ENCODE measurements at regions not wholly inside any gene's neighbourhood (a gene's known extent, or its start where the extent isn't known, plus 50 kb on each side); places are given as distances from the start of the nearest gene placed in this dataset.

DNA sequence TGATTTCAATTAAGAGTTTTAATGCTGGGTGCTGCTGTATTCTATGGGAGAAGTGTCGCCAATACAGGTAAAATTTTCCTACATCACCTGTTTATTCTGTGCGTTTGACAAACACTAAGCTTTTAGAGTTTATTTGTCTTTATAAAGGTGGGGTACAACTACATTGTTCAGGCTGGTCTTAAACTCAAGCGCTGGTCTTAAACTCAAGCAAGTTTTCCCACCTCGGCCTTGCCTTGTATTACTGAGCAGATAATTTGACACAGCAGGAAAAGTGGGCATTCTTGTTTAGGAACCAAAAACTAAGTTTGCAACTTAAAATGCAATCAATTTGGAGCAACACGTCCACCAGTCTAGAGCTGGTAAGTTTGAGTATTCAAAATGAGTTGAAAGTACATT, 112.9 kb upstream of the BTN3A2 start:
- no peak for DNase-seq (ENCODE audit: low spot score)
- TF ChIP-seq, protein P1, sequence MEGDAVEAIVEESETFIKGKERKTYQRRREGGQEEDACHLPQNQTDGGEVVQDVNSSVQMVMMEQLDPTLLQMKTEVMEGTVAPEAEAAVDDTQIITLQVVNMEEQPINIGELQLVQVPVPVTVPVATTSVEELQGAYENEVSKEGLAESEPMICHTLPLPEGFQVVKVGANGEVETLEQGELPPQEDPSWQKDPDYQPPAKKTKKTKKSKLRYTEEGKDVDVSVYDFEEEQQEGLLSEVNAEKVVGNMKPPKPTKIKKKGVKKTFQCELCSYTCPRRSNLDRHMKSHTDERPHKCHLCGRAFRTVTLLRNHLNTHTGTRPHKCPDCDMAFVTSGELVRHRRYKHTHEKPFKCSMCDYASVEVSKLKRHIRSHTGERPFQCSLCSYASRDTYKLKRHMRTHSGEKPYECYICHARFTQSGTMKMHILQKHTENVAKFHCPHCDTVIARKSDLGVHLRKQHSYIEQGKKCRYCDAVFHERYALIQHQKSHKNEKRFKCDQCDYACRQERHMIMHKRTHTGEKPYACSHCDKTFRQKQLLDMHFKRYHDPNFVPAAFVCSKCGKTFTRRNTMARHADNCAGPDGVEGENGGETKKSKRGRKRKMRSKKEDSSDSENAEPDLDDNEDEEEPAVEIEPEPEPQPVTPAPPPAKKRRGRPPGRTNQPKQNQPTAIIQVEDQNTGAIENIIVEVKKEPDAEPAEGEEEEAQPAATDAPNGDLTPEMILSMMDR (IDR thresholded peaks at IDR 0.05; ENCODE audit: extremely low read depth, insufficient read depth, missing control alignments) = no peak
- in situ Hi-C loops (cut with MboI; ENCODE audit: low pct_unique_long_range_greater_than_20kb, low sequenced_read_pairs, unreplicated experiment) = no loop called here

DNA sequence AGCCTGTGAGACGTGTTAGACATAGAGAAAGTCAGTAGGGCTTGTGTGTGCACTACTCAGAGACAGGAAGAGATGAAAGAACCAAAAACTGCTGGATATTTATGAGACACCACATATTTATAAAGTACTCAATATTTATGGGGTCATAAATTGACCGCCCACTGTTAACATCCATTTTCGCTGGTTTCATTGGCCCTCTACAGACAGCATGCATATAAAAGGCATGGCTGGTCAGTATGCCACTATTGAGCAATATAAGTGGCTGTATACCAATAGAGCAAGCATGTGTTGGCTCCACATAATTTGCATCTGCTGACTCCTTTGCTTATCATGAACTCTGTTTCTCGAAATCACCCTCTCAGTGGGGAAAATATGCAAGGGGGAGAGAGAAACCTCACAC, 110.3 kb upstream of the BTN3A2 start:
- in situ Hi-C loops (cut with MboI; ENCODE audit: low pct_unique_long_range_greater_than_20kb, low sequenced_read_pairs, unreplicated experiment) = no loop called here
- TF ChIP-seq, protein P1 (IDR thresholded peaks at IDR 0.05; ENCODE audit: extremely low read depth, insufficient read depth, missing control alignments) = no peak

DNA sequence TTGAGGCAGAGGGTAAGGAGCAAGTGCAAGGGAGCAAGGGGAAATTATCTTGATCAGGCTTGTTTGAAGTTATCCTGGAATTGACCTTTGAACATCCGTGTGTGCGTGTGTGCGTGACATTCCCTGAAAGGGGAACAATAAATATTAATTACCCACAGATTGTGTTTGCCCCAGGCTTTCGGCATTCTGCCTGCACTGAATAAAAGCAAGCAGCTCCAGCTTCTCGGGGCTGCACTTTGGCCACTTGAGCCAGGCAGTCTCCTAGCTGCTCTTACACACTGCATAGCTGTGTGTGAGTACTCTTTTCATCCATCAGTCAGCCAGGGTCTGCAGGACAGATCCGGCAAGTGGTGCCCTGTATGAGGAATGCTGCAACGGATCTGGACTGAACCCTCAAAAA, 107.7 kb upstream of the BTN3A2 start:
- DNase-seq (ENCODE audit: low spot score) = no peak
- TF ChIP-seq, protein P1 (IDR thresholded peaks at IDR 0.05; ENCODE audit: extremely low read depth, insufficient read depth, missing control alignments) = no peak
- in situ Hi-C loops (cut with MboI; ENCODE audit: low pct_unique_long_range_greater_than_20kb, low sequenced_read_pairs, unreplicated experiment) = no loop called here

More for the DNA sequence above, 110.3 kb upstream of the BTN3A2 start:
- DNase-seq (ENCODE audit: low spot score) = no peak

DNA sequence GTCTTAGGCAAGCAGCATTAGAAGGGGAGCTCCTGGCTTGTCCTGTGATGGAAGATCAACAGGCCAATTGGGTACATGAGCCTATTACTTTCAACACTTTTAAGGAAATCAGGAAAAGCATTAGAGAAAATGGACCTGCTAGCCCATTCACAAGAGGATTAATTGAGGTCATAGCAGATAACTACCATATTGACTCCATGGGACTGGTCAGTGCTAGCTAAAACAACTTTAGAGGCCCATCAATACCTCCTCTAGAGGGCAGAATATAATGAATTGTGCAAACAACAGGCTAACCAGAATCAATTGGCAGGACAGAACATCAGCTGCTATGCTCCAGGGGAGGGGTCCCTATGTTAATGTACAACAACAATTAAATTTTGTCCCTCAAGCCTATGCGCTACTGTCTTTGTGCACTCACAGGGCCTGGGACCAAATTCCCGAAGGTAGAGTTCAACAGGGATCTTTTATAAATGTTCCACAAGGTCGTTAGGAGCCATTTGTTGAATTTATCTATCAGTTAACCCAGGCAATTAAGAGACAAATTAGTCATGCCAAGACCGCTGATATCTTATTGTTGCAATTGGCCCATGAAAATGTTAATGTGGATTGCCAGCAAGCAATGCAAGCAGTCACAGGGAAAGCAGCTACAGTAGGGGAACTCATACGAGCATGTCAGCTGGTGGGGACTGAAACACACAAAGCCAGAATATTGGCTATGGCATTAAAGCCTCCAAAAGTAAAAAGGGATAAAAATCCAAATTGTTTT, 106.6 kb upstream of the BTN3A2 start:
- TF ChIP-seq, protein P1 (IDR thresholded peaks at IDR 0.05; ENCODE audit: extremely low read depth, insufficient read depth, missing control alignments) = peak; percentile 44
- DNase-seq (ENCODE audit: low spot score) = no peak
- in situ Hi-C loops (cut with MboI; ENCODE audit: low pct_unique_long_range_greater_than_20kb, low sequenced_read_pairs, unreplicated experiment) = no loop called here

DNA sequence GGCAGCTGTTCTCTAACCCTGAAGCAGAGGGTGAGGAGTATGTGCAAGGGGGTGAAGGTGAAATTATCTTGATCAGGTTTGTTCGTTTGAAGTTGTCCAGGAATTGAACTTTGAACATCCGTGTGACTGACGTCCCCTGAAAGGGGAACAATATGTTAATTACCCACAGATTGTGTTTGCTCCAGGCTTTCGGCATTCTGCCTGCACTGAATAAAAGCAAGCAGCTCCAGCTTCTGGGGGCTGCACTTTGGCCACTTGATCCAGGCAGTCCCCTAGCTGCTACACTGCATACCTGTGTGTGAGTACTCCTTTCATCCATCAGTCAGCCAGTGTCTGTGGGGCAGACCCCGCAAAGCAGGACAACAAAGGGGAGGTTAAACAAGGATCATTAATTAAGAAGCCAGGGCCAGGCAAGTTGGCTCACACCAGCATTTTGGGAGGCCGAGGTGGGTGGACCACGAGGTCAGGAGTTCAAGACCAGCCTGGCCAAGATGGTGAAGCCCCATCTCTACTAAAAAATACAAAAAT, 104.8 kb upstream of the BTN3A2 start:
- in situ Hi-C loops (cut with MboI; ENCODE audit: low pct_unique_long_range_greater_than_20kb, low sequenced_read_pairs, unreplicated experiment) = no loop called here
- TF ChIP-seq, protein P1 (IDR thresholded peaks at IDR 0.05; ENCODE audit: extremely low read depth, insufficient read depth, missing control alignments) = no peak
- no peak for DNase-seq (ENCODE audit: low spot score)

DNA sequence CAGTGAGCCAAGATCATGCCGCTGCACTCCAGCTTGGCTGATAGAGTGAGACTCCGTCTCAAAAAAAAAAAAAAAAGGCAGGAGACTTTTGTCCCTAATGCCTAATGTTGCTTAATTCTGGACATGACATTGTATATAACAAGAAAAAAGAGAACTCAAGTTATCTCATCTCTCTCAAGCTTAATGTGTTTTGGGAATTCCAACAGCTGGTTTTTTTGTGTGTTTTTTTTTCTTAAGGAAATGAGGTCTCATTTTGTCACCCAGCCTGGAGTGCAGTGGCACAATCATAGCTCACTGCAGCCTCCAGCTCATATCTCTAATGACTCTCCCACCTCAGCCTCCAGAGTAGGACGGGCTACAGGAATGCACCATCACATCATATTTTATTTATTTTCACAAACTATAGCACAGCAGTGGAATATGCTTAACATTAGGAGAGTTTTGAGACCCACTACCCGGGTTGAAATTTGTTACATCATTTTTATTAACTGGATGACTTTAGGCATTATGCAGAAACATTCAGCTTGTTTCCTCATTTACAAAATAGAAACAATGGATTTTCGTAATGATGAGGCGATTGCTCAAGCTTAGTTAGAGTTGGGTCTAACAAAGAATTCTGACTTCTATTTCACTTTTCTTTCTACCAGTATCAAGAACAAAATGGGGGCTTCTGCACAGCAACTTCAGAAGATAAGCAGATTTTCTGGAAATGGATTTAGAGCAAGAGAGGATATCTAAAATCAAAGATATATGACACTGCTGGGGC, 104.1 kb upstream of the BTN3A2 start:
- DNase-seq (ENCODE audit: low spot score) = no peak
- TF ChIP-seq, protein P1 (IDR thresholded peaks at IDR 0.05; ENCODE audit: extremely low read depth, insufficient read depth, missing control alignments) = no peak
- in situ Hi-C loops (cut with MboI; ENCODE audit: low pct_unique_long_range_greater_than_20kb, low sequenced_read_pairs, unreplicated experiment) = no loop called here

Measured in GM13977 (cell line).